Skeletal muscle satellite cell (primary cell): ENCODE measurements at regions not wholly inside any gene's neighbourhood (a gene's known extent, or its start where the extent isn't known, plus 50 kb on each side); places are given as distances from the start of the nearest gene placed in this dataset.
"Not testable (repeated sequence)": the region's sequence is repeated elsewhere in the genome, so short reads cannot be mapped to it uniquely, and the experiment has no call there.

Experiments
- H3K27me3 ChIP-seq: 2 replicates; pipeline ENCODE4 v1.7.0; 2013; ENCODE audit warnings: low read length; ENCODE audit not compliant: control insufficient read depth, insufficient read depth
- H3K36me3 ChIP-seq: 2 replicates; pipeline ENCODE4 v1.7.0; 2013; ENCODE audit warnings: mild to moderate bottlenecking, control low read depth, low read length; ENCODE audit not compliant: insufficient read depth
- H3K4me1 ChIP-seq: 2 replicates; pipeline ENCODE4 v1.7.0; 2013; ENCODE audit warnings: low read length; ENCODE audit not compliant: control insufficient read depth, insufficient read depth
- H3K4me2 ChIP-seq: 2 replicates; pipeline ENCODE4 v1.7.0; 2013; ENCODE audit warnings: mild to moderate bottlenecking, low read length
- H3K4me3 ChIP-seq: 2 replicates; pipeline ENCODE4 v1.7.0; 2013; ENCODE audit warnings: low read length
- H3K9ac ChIP-seq: 2 replicates; pipeline ENCODE4 v1.7.0; 2013; ENCODE audit warnings: mild to moderate bottlenecking, low read depth, low read length, moderate library complexity
- H3K9me3 ChIP-seq: replicated peaks from 2 replicates; pipeline ENCODE4 v1.7.0; 2013; ENCODE audit warnings: mild to moderate bottlenecking, control low read depth, low read length

DNA sequence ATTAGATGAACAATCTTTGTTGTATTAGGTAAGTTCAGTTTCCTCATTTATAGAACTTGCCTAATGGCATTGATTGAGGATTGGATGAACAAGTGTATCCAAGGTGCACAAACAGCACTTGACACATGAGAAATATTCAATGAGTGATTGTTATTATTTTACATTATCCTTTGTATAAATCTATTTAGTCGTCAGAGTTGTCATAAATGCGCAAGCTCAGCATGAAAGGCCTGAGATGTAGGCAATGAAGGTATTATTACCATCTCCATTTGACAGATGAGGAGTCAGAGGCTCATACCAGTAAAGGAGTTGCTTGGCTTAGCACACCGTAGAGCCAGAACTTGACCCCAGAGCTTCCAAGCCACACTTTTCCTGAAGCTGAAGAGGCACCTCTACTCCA is 291.4 kb downstream of the C1D start:
- H3K4me2 ChIP-seq = no peak overlapping the region
- H3K9me3 ChIP-seq = no peaks in the 10 kb centered on the region
- no peaks in the 10 kb centered on the region for H3K36me3 ChIP-seq

DNA sequence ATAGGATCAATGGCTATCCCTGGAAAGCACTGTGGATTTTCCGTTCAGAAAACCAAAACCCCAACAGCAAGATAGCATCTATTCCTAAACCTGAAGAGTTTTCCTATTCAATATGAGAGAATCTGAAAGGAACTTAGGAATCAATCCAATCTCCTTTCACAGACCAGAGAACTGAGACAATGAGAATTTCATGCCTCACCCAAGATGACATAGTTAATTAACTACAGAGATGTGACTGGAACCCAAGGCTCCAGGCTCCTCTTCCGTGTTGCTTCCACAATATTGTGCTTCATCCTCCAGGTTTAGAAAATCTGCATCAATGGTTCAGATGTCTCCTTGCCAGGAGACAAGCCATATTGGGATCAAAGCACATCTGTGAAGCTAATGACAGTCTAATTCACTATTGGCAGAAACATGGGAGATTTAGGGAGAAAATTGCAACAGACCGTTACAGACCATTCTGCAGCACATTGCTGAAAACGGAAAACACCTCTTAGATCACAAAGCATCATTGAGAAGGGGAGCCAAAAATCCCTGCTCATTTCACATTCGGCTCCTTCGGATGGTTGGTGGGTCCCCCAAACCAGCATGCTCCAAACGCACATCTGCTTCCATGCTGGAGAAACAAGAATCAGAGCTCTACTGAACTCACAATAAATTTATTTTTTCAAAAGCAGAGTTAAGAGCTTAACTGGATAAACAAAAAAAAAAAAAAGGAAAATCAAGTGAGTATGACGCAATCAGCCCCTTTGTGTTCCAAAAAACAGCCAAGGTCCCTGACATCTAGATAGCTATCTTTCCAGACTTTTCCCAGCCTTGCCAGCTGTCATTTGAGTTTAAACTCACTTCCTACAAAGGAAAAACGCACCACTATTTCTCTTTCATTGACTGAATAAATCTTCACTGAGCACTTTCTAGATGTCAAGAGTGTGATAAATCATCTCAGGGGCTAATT is 290.3 kb downstream of the C1D start:
- Histone ChIP-seq H3K4me2 (no peak overlapping the region), H3K36me3 (no peaks in the 10 kb centered on the region), H3K27me3 (no peaks in the 10 kb centered on the region), H3K4me3 (no peak overlapping the region), H3K9ac (no peak overlapping the region), H3K9me3 (no peaks in the 10 kb centered on the region), H3K4me1 (peaks cover 5% of the 10 kb centered on the region)

More for the DNA sequence above, 291.4 kb downstream of the C1D start:
- Histone ChIP-seq H3K4me3 (no peak overlapping the region), H3K9ac (no peak overlapping the region), H3K4me1 (peaks cover 5% of the 10 kb centered on the region), H3K27me3 (no peaks in the 10 kb centered on the region)

DNA sequence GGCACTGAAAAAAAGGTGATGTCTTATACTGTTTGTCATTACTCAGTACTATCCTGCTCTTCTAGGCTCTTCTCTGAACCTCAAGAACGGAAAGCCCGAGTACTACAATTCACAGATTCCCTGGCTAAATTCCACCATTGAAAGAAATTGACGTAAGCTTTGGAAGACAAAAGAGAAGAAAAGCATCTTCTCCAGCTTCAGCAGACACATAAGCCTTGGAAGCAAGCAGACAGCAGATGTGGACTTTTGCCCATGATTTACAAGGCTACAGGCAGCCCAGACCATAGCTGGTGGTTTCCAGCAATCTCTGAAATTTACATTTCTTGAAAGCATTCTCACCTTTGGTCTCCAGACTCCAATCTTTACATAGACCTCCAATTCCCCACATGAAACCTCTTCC is 289.0 kb downstream of the C1D start:
- H3K4me3 ChIP-seq = no peak overlapping the region
- H3K27me3 ChIP-seq = no peaks in the 10 kb centered on the region
- H3K36me3 ChIP-seq = no peaks in the 10 kb centered on the region
- peaks cover 5% of the 10 kb centered on the region for H3K4me1 ChIP-seq
- no peak overlapping the region for H3K9ac ChIP-seq
- no peaks in the 10 kb centered on the region for H3K9me3 ChIP-seq
- no peak overlapping the region for H3K4me2 ChIP-seq

DNA sequence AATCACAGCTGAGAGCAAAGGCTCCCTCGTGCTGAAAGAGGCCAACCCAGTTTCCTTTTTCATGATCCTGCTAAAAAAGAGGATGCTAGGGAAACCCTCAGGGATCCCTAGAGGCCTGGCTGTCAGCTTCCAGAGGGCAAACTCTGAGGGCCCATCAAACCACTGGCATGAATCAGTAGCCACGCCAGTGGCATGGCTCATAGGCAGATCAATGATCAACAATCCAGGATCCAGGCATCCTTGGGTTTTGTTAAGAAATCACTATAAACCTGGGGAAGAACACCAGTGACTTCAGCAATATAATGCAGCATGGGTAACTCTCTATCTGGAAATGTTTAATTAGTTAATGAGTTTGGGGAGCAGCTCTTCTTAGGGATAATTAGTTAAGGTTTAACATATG is 286.5 kb downstream of the C1D start:
- H3K4me1 ChIP-seq = peaks cover 19% of the 10 kb centered on the region
- H3K36me3 ChIP-seq = no peaks in the 10 kb centered on the region
- H3K9me3 ChIP-seq = no peaks in the 10 kb centered on the region
- no peak overlapping the region for H3K4me2 ChIP-seq
- no peak overlapping the region for H3K9ac ChIP-seq
- H3K27me3 ChIP-seq = no peaks in the 10 kb centered on the region
- no peak overlapping the region for H3K4me3 ChIP-seq

DNA sequence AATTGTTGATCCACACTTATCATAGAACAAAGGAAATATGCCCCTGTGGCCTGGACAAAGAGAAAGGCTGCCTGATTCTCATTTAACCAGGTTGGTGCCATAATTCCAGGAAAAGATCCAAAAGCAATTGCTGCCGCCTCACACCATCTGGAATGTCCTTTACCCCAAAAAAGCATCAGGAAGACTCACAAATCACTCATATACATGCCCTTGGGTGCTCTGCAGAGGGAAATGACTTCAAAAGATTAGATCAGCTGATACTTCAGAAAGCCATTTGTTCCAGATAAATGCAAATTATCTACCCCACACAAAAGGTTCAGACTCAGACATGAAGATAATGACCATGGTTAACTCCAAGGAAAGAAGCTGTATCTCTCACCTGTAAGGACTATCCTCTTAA is 285.8 kb downstream of the C1D start:
- H3K27me3 ChIP-seq = no peaks in the 10 kb centered on the region
- no peak overlapping the region for H3K9ac ChIP-seq
- H3K4me3 ChIP-seq = no peak overlapping the region
- H3K9me3 ChIP-seq = no peaks in the 10 kb centered on the region
- H3K4me1 ChIP-seq = peaks cover 26% of the 10 kb centered on the region
- H3K36me3 ChIP-seq = no peaks in the 10 kb centered on the region
- H3K4me2 ChIP-seq = no peak overlapping the region

DNA sequence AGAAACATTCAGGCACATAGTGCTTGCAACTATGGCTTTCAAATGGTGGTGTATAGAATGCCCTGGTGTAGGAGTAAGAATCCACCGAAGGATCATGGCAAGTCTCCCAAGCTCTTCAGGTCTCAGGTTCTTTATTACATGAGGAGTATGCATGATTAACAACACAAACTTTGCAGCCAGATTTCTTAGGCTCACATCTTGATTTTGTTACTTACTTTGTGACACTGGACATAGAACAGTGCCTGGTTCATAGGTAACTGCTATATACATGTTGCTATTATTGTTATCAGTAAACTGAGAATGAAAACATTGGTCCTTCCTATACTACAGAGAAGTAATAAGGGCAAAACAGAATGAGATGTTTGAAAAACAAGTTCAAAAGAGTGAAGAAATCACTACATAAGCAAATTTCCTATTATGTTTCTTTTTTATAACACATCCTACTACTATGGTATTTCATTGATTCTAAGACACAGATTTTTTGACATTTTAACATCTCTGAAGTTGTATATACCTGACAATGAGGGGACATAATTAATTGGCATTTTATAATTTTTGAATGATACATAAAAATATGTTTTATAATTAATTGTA is 284.9 kb downstream of the C1D start:
- Histone ChIP-seq H3K36me3 (no peaks in the 10 kb centered on the region), H3K9ac (no peak overlapping the region), H3K27me3 (no peaks in the 10 kb centered on the region), H3K4me2 (no peak overlapping the region), H3K9me3 (no peaks in the 10 kb centered on the region), H3K4me1 (peaks cover 35% of the 10 kb centered on the region), H3K4me3 (no peak overlapping the region)

GRCh38 chr2:67780841-67781240 is 282.0 kb downstream of the C1D start:
- peaks cover 39% of the 10 kb centered on the region for H3K4me1 ChIP-seq
- not testable (repeated sequence) for H3K27me3 ChIP-seq, H3K36me3 ChIP-seq, H3K4me3 ChIP-seq, H3K9ac ChIP-seq, H3K9me3 ChIP-seq
- H3K4me2 ChIP-seq = peak overlapping the region; percentile 1

GRCh38 chr2:67782443-67782842 is 280.4 kb downstream of the C1D start:
- Histone ChIP-seq H3K27me3 (no peaks in the 10 kb centered on the region), H3K36me3 (no peaks in the 10 kb centered on the region), H3K9ac (peak overlapping the region; percentile 26), H3K4me3 (no peak overlapping the region), H3K9me3 (no peaks in the 10 kb centered on the region), H3K4me2 (peak overlapping the region; percentile 5), H3K4me1 (peaks cover 34% of the 10 kb centered on the region)

- Histone ChIP-seq H3K4me1 (peaks cover 34% of the 10 kb centered on the region), H3K4me3 (no peak overlapping the region), H3K4me2 (no peak overlapping the region), H3K9me3 (no peaks in the 10 kb centered on the region), H3K36me3 (no peaks in the 10 kb centered on the region), H3K27me3 (no peaks in the 10 kb centered on the region), H3K9ac (no peak overlapping the region)
Observed at GRCh38 chr2:67783026-67783425, 279.8 kb downstream of the C1D start.

GRCh38 chr2:67790622-67791021 is 272.2 kb downstream of the C1D start:
- no peaks in the 10 kb centered on the region for H3K4me1 ChIP-seq

DNA sequence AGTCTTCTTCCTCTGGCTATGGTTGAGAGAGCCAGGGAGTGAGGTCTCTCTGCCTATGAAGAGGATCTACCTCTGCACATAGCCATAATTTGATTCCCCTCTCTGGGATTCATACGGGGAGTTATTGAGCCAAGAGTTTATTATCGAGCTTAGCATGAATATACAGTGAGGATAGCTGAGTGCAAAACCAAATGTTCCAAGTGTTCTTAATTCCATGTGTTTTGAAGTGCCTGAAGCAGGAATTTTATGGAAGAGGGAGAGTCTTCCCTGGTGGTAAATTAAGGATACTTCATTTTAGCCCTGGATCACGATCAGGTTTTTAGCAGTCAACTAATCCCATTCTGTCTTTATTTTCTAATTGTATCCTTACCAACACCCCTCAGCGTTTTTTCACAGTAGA is 270.6 kb downstream of the C1D start:
- Histone ChIP-seq H3K4me1 (no peaks in the 10 kb centered on the region), H3K4me3 (no peak overlapping the region), H3K9me3 (no peaks in the 10 kb centered on the region), H3K36me3 (no peaks in the 10 kb centered on the region), H3K27me3 (no peaks in the 10 kb centered on the region), H3K9ac (no peak overlapping the region), H3K4me2 (no peak overlapping the region)

More at GRCh38 chr2:67790622-67791021, 272.2 kb downstream of the C1D start:
- no peaks in the 10 kb centered on the region for H3K36me3 ChIP-seq
- H3K9ac ChIP-seq = no peak overlapping the region
- no peaks in the 10 kb centered on the region for H3K9me3 ChIP-seq
- H3K4me2 ChIP-seq = no peak overlapping the region
- no peaks in the 10 kb centered on the region for H3K27me3 ChIP-seq
- H3K4me3 ChIP-seq = no peak overlapping the region

- Histone ChIP-seq H3K27me3 (no peaks in the 10 kb centered on the region), H3K4me1 (peaks cover 4% of the 10 kb centered on the region), H3K9ac (no peak overlapping the region), H3K9me3 (no peaks in the 10 kb centered on the region), H3K4me2 (no peak overlapping the region), H3K36me3 (no peaks in the 10 kb centered on the region), H3K4me3 (no peak overlapping the region)
Observed at GRCh38 chr2:67792681-67793091, 270.1 kb downstream of the C1D start.
